ENCODE measurements at regions not wholly inside any gene's neighbourhood (a gene's known extent, or its start where the extent isn't known, plus 50 kb on each side); places are given as distances from the start of the nearest gene placed in this dataset.

GRCh38 chr6:92521553-92521952 lies 897.8 kb downstream of the EPHA7 start:
- TF ChIP-seq EZH2 (IDR thresholded peaks at IDR 0.05; ENCODE audit: borderline replicate concordance, low read length) (no peak), CTCF (conservative IDR thresholded peaks at IDR 0.05 in 1 of 2, IDR thresholded peaks at IDR 0.05 in 1 of 2; ENCODE audit: extremely low read depth in 1 of 2, insufficient read depth in 1 of 2, low read depth in 1 of 2, low read length in 2 of 2) (no peak)

All from mammary epithelial cell (primary cell).